Neuronal stem cell (in vitro differentiated cells): ENCODE measurements at regions not wholly inside any gene's neighbourhood (a gene's known extent, or its start where the extent isn't known, plus 50 kb on each side); places are given as distances from the start of the nearest gene placed in this dataset.

Source experiments
- DNase-seq: peaks from one replicate; pipeline ENCODE4 v3.0.0-alpha.2; 2013; ENCODE audit warnings: low spot score
- H2AFZ ChIP-seq: one replicate; pipeline ENCODE4 v1.6.1; 2013; ENCODE audit warnings: mild to moderate bottlenecking, low read length, inconsistent platforms
- H2AK5ac ChIP-seq: 2 replicates; pipeline ENCODE4 v1.6.1; 2013; ENCODE audit warnings: low read depth, mild to moderate bottlenecking, inconsistent platforms, low read length, moderate library complexity, mixed read lengths
- H2BK120ac ChIP-seq: 2 replicates; pipeline ENCODE4 v1.6.1; 2013; ENCODE audit warnings: low read depth, mild to moderate bottlenecking, inconsistent platforms, low read length, moderate library complexity, mixed read lengths
- H2BK12ac ChIP-seq: one replicate; pipeline ENCODE4 v1.6.1; 2013; ENCODE audit warnings: low read length, inconsistent platforms
- H2BK15ac ChIP-seq: 2 replicates; pipeline ENCODE4 v1.6.1; 2013; ENCODE audit warnings: mild to moderate bottlenecking, low read length, inconsistent platforms, mixed read lengths
- H2BK5ac ChIP-seq: one replicate; pipeline ENCODE4 v1.6.1; 2013; ENCODE audit warnings: inconsistent platforms, mild to moderate bottlenecking, low read length, moderate library complexity
- H3K14ac ChIP-seq: one replicate; pipeline ENCODE4 v1.6.1; 2013; ENCODE audit warnings: low read length, inconsistent platforms
- H3K18ac ChIP-seq: 2 replicates; pipeline ENCODE4 v1.6.1; 2013; ENCODE audit warnings: low read length, inconsistent platforms
- H3K23ac ChIP-seq: 2 replicates; pipeline ENCODE4 v1.6.1; 2013; ENCODE audit warnings: low read depth, mild to moderate bottlenecking, mixed read lengths, low read length, inconsistent platforms; ENCODE audit not compliant: poor library complexity
- H3K27ac ChIP-seq: replicated peaks from 3 replicates; pipeline ENCODE4 v1.5.1; 2013; ENCODE audit warnings: low read length, inconsistent platforms
- H3K27me3 ChIP-seq, 3 experiments: 2 replicates each; pipeline ENCODE4 v1.6.1; 2013; ENCODE audit warnings: low read length in 3 of 3, mild to moderate bottlenecking in 2 of 3, inconsistent platforms in 1 of 3, low read depth in 1 of 3, mixed read lengths in 1 of 3, moderate library complexity in 1 of 3; ENCODE audit not compliant: control insufficient read depth in 3 of 3, insufficient read depth in 3 of 3
- H3K36me3 ChIP-seq, 2 donors: replicated peaks in 1 of 2; 2 replicates each; pipeline ENCODE4 v1.6.1; 2013; ENCODE audit warnings: low read length in 2 of 2; ENCODE audit not compliant: control insufficient read depth in 2 of 2, insufficient read depth in 2 of 2
- H3K4ac ChIP-seq: 2 replicates; pipeline ENCODE4 v1.6.1; 2013; ENCODE audit warnings: inconsistent platforms, mild to moderate bottlenecking, low read length, moderate library complexity
- H3K4me1 ChIP-seq, 2 donors: 1 replicate in 1 of 2; 2 replicates in 1 of 2; pipeline ENCODE4 v1.6.1; 2013; ENCODE audit warnings: low read length in 2 of 2, low read depth in 1 of 2; ENCODE audit not compliant: control insufficient read depth in 2 of 2, insufficient read depth in 1 of 2
- H3K4me2 ChIP-seq: one replicate; pipeline ENCODE4 v1.6.1; 2013; ENCODE audit warnings: mild to moderate bottlenecking, low read length, inconsistent platforms; ENCODE audit not compliant: insufficient read depth, poor library complexity, severe bottlenecking
- H3K4me3 ChIP-seq, 2 donors: 2 replicates each; pipeline ENCODE4 v1.5.1; 2013; ENCODE audit warnings: low read length in 2 of 2, mild to moderate bottlenecking in 2 of 2, inconsistent platforms in 1 of 2, moderate library complexity in 1 of 2
- H3K79me1 ChIP-seq: one replicate; pipeline ENCODE4 v1.6.1; 2013; ENCODE audit warnings: low read depth, mild to moderate bottlenecking, inconsistent platforms, low read length, moderate library complexity
- H3K9ac ChIP-seq: one replicate; pipeline ENCODE4 v1.6.1; 2013; ENCODE audit warnings: mild to moderate bottlenecking, low read depth, low read length, inconsistent platforms; ENCODE audit not compliant: poor library complexity
- H3K9me3 ChIP-seq, 2 donors: replicated peaks in 1 of 2; 2 replicates each; pipeline versions ENCODE3 to v1.6.1; 2013; ENCODE audit warnings: low read length in 2 of 2, mild to moderate bottlenecking in 2 of 2, inconsistent platforms in 1 of 2, low read depth in 1 of 2, mixed read lengths in 1 of 2, moderate library complexity in 1 of 2; ENCODE audit not compliant: control insufficient read depth in 2 of 2, insufficient read depth in 1 of 2
- H4K8ac ChIP-seq: one replicate; pipeline ENCODE4 v1.6.1; 2013; ENCODE audit warnings: low read depth, mild to moderate bottlenecking, inconsistent platforms, low read length, moderate library complexity
- H4K91ac ChIP-seq: one replicate; pipeline ENCODE4 v1.6.1; 2013; ENCODE audit warnings: low read length, low read depth, mild to moderate bottlenecking, inconsistent platforms; ENCODE audit not compliant: poor library complexity
- WGBS, 2 donors: extraction: QIAGEN DNeasy Blood & Tissue Kit; methylation state at CpG; one replicate each; pipeline ENCODE4 v1.1.7; 2013; ENCODE audit warnings: missing lambda C conversion rate in 2 of 2, mixed read lengths in 1 of 2; ENCODE audit not compliant: insufficient read length in 2 of 2, insufficient replicate concordance in 1 of 2; ENCODE audit errors: extremely low coverage in 2 of 2; 5-methylcytosine and 5-hydroxymethylcytosine counted together

GRCh38 chr18:61187971-61188370 is 145.3 kb upstream of the CDH20 start:
- H3K27me3 ChIP-seq: no peaks in the 10 kb centered on the region
- no peak overlapping the region for H2BK15ac ChIP-seq
- no peak overlapping the region for H3K4me2 ChIP-seq
- no peak overlapping the region for H2BK12ac ChIP-seq
- no peak overlapping the region for H2AK5ac ChIP-seq
- no peak overlapping the region for H3K18ac ChIP-seq
- H3K79me1 ChIP-seq: no peaks in the 10 kb centered on the region
- H4K8ac ChIP-seq: no peak overlapping the region
- WGBS, 2 donors: no CpG with 5 or more reads among the region's 3 CpGs
- H3K9me3 ChIP-seq: no peaks in the 10 kb centered on the region
- H3K4ac ChIP-seq: no peak overlapping the region
- no peak overlapping the region for H3K4me3 ChIP-seq
- H2BK5ac ChIP-seq: no peak overlapping the region
- no peak overlapping the region for H2AFZ ChIP-seq
- no peak overlapping the region for H3K9ac ChIP-seq
- no peak overlapping the region for H2BK120ac ChIP-seq
- H3K4me1 ChIP-seq: no peaks in the 10 kb centered on the region
- H3K36me3 ChIP-seq: no peaks in the 10 kb centered on the region
- H3K27ac ChIP-seq: no peak overlapping the region
- no peak for DNase-seq
- no peak overlapping the region for H3K23ac ChIP-seq
- H4K91ac ChIP-seq: no peak overlapping the region
- H3K14ac ChIP-seq: no peak overlapping the region

- Histone ChIP-seq H3K4ac (no peak overlapping the region), H3K9me3 (no peaks in the 10 kb centered on the region), H2AK5ac (no peak overlapping the region), H3K4me2 (no peak overlapping the region), H3K4me3 (no peak overlapping the region), H3K9ac (no peak overlapping the region), H2BK12ac (no peak overlapping the region), H3K27me3 (no peaks in the 10 kb centered on the region), H2BK15ac (no peak overlapping the region), H3K79me1 (no peaks in the 10 kb centered on the region), H3K27ac (no peak overlapping the region), H4K8ac (no peak overlapping the region), H3K18ac (no peak overlapping the region), H2BK5ac (no peak overlapping the region), H3K23ac (no peak overlapping the region), H3K14ac (no peak overlapping the region), H4K91ac (no peak overlapping the region), H3K4me1 (no peaks in the 10 kb centered on the region), H2BK120ac (no peak overlapping the region), H2AFZ (no peak overlapping the region), H3K36me3 (no peaks in the 10 kb centered on the region)
- no peak for DNase-seq
- no CpG with 5 or more reads among the region's 3 CpGs for WGBS, 2 donors
These were observed 143.9 kb upstream of the CDH20 start for GRCh38 chr18:61189376-61189775.

DNA sequence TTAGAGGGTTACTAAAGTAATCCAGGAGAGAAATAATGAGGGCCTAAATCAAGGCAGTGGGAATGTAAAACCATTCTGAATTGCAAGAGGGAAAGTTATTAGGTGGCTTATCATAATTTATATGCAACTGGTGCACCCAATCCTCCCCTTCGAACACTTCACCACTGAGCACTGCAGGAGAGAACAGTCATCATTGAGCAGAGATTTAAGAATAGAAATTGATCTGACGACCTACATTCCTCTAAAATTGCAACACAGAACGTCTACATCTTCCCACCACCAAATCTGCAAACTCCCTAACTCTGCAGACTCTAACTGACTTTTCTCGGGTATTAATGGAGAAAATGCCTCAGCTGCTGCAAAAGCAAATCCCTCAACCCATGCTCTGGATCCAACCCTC is 138.5 kb upstream of the CDH20 start:
- Histone ChIP-seq H3K36me3 (no peaks in the 10 kb centered on the region), H3K79me1 (no peaks in the 10 kb centered on the region), H3K18ac (no peak overlapping the region), H2BK12ac (no peak overlapping the region), H2AK5ac (no peak overlapping the region), H2AFZ (no peak overlapping the region), H3K14ac (no peak overlapping the region), H2BK120ac (no peak overlapping the region), H3K27me3 (no peaks in the 10 kb centered on the region), H4K8ac (no peak overlapping the region), H2BK5ac (no peak overlapping the region), H3K27ac (no peak overlapping the region), H3K4me3 (no peak overlapping the region), H2BK15ac (no peak overlapping the region), H3K23ac (no peak overlapping the region), H3K4me2 (no peak overlapping the region), H3K4me1 (no peaks in the 10 kb centered on the region), H3K9me3 (no peaks in the 10 kb centered on the region), H3K4ac (no peak overlapping the region), H3K9ac (no peak overlapping the region), H4K91ac (no peak overlapping the region)
- WGBS, 2 donors: no CpG with 5 or more reads among the region's 4 CpGs
- DNase-seq: no peak

GRCh38 chr18:61196750-61197149 is 136.5 kb upstream of the CDH20 start:
- Histone ChIP-seq H2BK15ac (no peak overlapping the region), H3K36me3 (no peaks in the 10 kb centered on the region), H3K4ac (no peak overlapping the region), H2BK5ac (no peak overlapping the region), H2BK120ac (no peak overlapping the region), H2AFZ (no peak overlapping the region), H2AK5ac (no peak overlapping the region), H3K9me3 (no peaks in the 10 kb centered on the region), H3K9ac (no peak overlapping the region), H3K79me1 (no peaks in the 10 kb centered on the region), H3K4me3 (no peak overlapping the region), H3K4me2 (no peak overlapping the region), H4K91ac (no peak overlapping the region), H3K4me1 (no peaks in the 10 kb centered on the region), H3K27me3 (no peaks in the 10 kb centered on the region), H4K8ac (no peak overlapping the region), H2BK12ac (no peak overlapping the region), H3K23ac (no peak overlapping the region), H3K27ac (no peak overlapping the region), H3K18ac (no peak overlapping the region), H3K14ac (no peak overlapping the region)
- no CpG with 5 or more reads among the region's 4 CpGs for WGBS, 2 donors
- DNase-seq: no peak
